Putamen (tissue), 1 donor: ENCODE measurements at regions not wholly inside any gene's neighbourhood (a gene's known extent, or its start where the extent isn't known, plus 50 kb on each side); places are given as distances from the start of the nearest gene placed in this dataset.
"Not testable (repeated sequence)": the region's sequence is repeated elsewhere in the genome, so short reads cannot be mapped to it uniquely, and the experiment has no call there.

Source experiments
- DNase-seq: peaks from one replicate; pipeline ENCODE4 v3.0.0-alpha.2; 2016; ENCODE audit warnings: low spot score

DNA sequence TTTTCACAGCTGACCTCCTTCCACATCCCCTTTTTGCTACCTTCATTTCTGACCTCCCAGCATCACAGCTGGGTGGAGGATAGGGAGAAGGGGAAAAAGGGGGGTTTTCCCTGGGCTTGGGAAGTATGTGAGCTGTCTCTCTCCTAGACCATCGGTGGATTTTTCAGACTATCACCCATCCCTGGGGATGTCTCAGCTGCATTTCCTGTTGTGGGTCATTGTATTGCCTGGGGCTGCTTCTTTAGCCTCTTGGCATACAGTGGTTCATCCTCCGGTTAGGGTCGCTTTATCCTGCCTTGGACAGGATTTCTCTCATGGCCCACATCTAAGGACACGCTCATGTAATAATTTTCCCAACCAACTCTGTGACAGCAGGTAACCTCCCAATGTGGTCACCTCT, 142.5 kb upstream of the ARG1 start:
- DNase-seq: no peak

- DNase-seq: no peak
Observed at GRCh38 chr6:131431718-131432117, 141.3 kb upstream of the ARG1 start.

GRCh38 chr6:131433927-131434326, 139.1 kb upstream of the ARG1 start:
- no peak for DNase-seq

DNA sequence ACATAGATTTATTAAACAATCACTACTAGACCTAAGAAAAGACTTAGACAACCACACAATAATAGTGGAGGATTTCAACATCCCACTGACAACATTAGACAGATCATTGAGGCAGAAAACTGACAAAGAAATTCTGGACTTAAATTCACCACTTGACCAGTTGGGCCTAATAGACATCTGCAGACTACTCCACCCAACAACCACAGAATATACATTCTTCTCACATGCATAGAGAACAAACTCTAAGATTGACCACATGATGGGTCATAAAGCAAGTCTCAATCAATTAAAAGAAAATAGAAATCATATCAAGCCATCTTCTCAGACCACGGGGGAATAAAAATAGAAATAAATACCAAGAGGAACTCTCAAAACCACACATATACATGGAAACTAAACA, 136.7 kb upstream of the ARG1 start:
- no peak for DNase-seq

DNA sequence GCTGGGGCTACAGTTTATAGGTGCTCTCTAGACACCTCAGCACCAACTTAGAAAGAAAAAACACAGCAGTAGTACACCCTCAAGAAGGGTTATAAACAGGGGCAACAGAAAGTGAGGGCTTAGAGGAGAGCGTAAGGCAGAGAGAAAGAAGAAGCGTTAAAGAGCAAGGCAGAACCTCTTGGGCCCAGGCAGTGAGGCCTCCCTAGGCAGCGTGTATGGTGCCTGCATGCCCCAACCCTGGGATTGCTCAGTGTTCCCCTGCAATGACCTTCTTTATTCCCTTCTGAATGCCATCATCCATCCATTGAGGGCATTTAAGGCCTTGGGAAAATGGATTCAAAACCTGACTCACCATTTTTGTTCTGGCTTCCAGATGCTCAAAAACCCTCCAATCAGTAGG, 130.0 kb upstream of the ARG1 start:
- DNase-seq: no peak

DNA sequence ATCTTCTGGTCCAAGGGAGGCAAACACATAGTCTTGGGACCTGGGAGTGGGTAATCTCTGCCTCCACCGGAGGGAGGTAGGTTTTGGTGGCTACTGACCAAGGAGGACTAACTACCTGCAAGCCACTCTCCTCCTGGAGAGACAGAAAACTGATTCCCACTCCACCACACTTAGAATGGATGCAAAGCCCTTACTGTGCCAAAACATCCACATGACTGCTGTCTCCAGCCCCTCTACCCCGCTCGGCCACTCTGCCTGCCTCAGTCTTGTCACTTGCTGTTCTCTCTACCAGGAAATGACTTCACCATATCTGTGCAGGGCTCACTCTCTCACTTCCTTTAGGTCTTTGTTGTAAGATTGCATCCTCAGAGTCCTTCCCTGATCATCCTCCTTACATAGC, 129.5 kb upstream of the ARG1 start:
- no peak for DNase-seq

- not testable (repeated sequence) for DNase-seq
Observed at GRCh38 chr6:131445356-131445755, 127.7 kb upstream of the ARG1 start.

DNA sequence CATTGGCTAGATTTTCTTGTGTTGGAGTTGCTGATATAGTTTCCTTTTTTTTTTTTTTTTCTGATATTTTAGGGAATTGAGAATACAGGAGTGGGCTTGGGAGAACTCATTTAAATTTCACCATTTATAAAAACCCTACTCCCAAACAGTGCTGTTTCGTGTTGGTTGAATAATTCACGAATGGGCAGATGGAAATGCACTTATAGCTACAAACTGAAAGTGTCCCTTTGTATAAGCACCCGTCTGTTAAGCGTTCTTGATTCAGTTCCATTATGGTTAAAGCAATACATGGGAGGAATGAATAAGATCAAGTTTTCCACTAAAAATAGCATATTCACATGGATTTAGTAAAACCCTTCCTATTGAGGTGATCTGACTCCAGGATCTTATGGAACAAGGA, 122.2 kb upstream of the ARG1 start:
- no peak for DNase-seq

DNA sequence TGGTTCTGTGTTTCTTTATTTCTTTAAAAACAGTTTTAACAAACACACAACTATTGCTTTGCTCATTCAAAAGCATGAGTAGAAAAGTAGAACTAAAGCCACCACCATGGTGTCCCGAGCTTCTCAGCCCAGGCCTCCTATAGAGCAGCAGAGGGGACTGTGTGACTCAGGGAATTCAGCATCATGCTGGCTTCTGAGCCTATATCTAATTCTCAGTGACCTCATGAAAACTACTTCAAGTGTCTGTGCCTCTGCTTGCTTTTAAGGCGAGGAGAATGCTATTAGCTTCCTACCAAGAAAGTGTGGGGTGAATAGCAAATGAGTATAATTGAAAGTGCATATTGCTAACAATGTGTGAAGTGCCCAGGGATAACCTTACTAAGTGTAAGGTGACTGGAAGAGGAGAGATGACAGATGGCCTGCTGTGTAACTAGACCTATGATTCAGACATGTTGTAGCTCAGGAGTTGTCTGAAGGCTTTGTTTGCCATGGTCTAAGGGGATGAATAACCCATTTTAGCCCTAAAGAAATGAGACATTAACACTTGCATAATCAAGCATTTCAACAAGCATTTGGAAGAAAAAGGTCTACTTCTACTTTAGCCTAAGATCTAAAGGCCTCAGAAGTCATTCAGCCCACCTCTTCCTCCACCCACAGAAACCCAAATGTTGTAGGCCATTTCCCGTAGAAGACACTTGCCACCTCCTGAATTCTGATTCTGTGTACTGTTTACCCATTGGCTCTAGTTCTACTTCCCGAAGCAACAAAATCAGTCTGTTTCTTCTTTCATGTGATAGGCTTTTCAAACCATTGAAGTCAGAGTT, 121.5 kb upstream of the ARG1 start:
- DNase-seq: no peak

- DNase-seq: no peak
Observed at GRCh38 chr6:131453803-131454202, 119.2 kb upstream of the ARG1 start.

GRCh38 chr6:131456565-131456964, 116.5 kb upstream of the ARG1 start:
- DNase-seq: no peak

DNA sequence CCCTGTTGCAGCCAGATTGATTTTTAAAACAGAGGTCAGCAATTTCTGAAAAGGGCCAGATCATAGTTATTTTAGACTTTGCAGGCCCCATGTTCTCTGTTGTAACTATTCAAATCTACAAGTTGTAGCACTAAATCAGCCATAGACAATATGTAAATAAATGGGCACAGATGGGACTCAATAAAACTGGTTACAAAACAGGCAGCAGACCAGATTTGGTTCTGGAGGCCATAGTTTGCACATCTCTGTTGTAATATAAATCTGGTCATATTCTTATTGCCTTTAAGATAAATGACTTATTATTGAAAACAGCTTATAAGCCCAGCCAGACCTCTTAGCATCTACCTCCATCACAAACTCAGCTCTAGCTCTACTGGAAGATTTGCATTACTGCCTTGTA, 114.0 kb upstream of the ARG1 start:
- no peak for DNase-seq

- DNase-seq: no peak
Observed at GRCh38 chr6:131460614-131461000, 112.4 kb upstream of the ARG1 start.

GRCh38 chr6:131469130-131469529, 103.9 kb upstream of the ARG1 start:
- DNase-seq: no peak

GRCh38 chr6:131470534-131470933, 102.5 kb upstream of the ARG1 start:
- DNase-seq: no peak

DNA sequence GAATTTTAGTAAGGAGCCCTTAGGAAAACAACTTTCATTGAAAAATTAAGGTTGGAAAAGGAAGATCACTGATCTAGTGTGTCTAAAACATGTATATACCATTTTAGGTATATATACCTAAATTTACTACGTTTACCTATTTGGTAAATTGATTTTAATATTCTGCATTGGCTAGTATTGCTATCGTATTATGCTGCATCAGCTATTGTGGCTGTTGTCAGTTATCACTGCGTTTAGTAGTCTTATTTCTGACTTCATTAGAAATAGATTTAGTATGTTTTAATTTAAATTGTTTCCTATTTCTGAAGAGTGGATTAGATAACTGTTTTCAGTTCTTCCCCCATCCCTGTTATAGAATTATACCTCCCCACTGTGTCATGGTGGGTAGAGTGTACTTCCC, 101.7 kb upstream of the ARG1 start:
- no peak for DNase-seq

DNA sequence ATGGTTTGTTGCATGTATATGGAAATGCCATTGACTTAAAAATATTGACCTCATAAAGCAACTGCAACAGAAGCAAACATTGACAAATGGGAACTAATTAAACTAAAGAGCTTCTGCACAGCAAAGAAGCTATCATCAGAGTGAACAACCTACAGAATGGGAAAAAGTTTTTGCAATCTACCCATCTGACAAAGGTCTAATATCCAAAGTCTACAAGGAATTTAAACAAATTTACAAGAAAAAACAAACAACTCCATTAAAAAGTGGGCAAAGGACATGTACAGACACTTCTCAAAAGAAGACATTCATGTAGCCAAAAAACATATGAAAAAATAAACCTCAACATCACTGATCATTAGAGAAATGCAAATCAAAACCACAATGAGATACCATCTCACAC, 99.7 kb upstream of the ARG1 start:
- DNase-seq: not testable (repeated sequence)

DNA sequence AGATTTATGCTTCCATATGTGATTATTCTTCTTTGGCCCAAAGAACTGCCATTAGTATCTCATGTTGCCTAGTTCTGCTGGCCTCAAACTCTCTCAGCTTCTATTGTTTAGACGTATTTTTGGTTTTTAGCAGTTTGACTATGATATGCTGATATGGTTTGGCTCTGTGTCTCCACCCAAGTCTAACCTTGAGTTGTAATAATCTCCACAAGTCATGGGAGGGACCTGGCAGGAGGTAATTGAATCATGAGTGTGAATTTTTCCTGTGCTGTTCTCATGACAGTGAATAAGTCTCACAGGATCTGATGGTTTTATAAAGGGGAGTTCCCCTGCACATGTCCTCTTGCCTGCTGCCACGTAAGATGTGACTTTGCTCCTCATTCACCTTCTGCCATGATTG, 96.7 kb upstream of the ARG1 start:
- no peak for DNase-seq

DNA sequence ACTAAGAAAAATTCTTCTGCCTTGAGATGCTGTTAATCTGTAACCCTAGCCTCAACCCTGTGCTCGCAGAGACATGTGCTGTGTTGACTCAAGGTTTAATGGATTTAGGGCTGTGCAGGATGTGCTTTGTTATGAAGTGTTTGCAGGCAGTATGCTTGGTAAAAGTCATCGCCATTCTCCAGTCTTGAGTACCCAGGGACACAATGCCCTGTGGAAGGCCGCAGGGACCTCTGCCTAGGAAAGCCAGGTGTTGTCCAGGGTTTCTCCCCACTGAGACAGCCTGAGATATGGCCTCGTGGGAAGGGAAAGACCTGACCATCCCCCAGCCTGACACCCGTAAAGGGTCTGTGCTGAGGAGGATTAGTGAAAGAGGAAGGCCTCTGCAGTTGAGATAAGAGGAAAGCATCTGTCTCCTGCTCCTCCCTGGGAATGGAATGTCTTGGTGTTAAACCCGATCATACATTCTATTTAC, 94.2 kb upstream of the ARG1 start:
- DNase-seq: not testable (repeated sequence)

GRCh38 chr6:131486608-131487007, 86.4 kb upstream of the ARG1 start:
- no peak for DNase-seq

GRCh38 chr6:131488780-131489179, 84.2 kb upstream of the ARG1 start:
- peak; percentile 6 for DNase-seq

- no peak for DNase-seq
Observed at GRCh38 chr6:131490441-131490840, 82.6 kb upstream of the ARG1 start.

- DNase-seq: no peak
Observed at GRCh38 chr6:131492932-131493573, 80.0 kb upstream of the ARG1 start.

GRCh38 chr6:131504387-131504786, 68.6 kb upstream of the ARG1 start:
- DNase-seq: not testable (repeated sequence)
